ENCODE measurements at regions not wholly inside any gene's neighbourhood (a gene's known extent, or its start where the extent isn't known, plus 50 kb on each side); places are given as distances from the start of the nearest gene placed in this dataset.

- no peak for TF ChIP-seq CTCF (IDR thresholded peaks at IDR 0.05)
- no peak for TF ChIP-seq SMC3 (IDR thresholded peaks at IDR 0.05; ENCODE audit: low read depth, low read length)
- TF ChIP-seq, protein P1, sequence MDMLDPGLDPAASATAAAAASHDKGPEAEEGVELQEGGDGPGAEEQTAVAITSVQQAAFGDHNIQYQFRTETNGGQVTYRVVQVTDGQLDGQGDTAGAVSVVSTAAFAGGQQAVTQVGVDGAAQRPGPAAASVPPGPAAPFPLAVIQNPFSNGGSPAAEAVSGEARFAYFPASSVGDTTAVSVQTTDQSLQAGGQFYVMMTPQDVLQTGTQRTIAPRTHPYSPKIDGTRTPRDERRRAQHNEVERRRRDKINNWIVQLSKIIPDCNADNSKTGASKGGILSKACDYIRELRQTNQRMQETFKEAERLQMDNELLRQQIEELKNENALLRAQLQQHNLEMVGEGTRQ (IDR thresholded peaks at IDR 0.05; ENCODE audit: borderline replicate concordance, low read depth, low read length) = no peak
- no peak for TF ChIP-seq TAF1 (IDR thresholded peaks at IDR 0.05; ENCODE audit: borderline replicate concordance, low read depth, low read length)
- TF ChIP-seq JUND (IDR thresholded peaks at IDR 0.05) = no peak
- no peak for TF ChIP-seq EZH2phosphoT487 (IDR thresholded peaks at IDR 0.05; ENCODE audit: borderline replicate concordance, low read depth)
These were observed 223.5 kb upstream of the MARCKS start for GRCh38 chr6:113633638-113634037.

All from SK-N-SH (cell line).